HG03565 (cell line): ENCODE measurements at regions not wholly inside any gene's neighbourhood (a gene's known extent, or its start where the extent isn't known, plus 50 kb on each side); places are given as distances from the start of the nearest gene placed in this dataset.
"Not testable (repeated sequence)": the region's sequence is repeated elsewhere in the genome, so short reads cannot be mapped to it uniquely, and the experiment has no call there.

ENCODE experiments used
- ATAC-seq: cut with Tn5 transposase; IDR thresholded peaks from one replicate; pipeline ENCODE4 v1.9.1; 2021; ENCODE audit warnings: mild to moderate bottlenecking, moderate library complexity; ENCODE audit not compliant: unreplicated experiment

DNA sequence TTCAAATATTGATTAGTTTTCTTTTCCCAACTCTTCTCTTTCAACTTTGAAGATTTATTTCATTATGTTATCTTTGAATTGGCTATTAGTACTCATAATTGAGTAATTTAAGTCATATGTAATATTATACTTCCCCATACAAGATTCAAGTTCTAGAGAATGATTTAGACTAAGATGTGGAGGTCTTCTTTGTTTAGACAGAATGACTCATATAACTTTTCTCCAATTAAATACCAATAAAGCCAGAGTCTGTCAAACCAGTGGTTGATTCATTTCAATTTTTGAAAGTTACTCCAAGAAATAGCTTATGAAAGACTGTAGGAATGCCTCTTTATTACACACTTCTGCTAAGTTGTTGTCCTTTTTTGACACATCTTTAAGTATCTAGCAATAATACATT, 115.8 kb upstream of the SLC35F3 start:
- no peak for ATAC-seq

DNA sequence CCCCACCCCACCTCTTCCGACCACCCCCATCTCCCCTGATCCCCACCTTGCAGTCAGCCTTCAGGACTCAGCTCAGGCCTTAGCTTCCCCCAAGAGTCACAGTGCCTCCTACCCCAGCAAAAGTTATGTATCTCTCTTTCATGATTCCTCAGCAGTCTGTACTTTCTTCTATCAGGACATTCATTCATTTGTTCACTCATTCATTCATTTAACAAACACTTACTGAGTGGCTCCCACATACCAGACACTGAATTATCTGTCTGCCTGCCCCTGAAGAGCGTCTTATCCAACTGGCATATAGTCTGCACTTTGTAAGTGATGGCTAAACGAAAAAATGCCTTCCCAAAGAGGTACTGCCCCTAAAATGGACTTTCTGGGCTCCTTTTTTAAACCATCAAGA, 114.4 kb upstream of the SLC35F3 start:
- no peak for ATAC-seq

DNA sequence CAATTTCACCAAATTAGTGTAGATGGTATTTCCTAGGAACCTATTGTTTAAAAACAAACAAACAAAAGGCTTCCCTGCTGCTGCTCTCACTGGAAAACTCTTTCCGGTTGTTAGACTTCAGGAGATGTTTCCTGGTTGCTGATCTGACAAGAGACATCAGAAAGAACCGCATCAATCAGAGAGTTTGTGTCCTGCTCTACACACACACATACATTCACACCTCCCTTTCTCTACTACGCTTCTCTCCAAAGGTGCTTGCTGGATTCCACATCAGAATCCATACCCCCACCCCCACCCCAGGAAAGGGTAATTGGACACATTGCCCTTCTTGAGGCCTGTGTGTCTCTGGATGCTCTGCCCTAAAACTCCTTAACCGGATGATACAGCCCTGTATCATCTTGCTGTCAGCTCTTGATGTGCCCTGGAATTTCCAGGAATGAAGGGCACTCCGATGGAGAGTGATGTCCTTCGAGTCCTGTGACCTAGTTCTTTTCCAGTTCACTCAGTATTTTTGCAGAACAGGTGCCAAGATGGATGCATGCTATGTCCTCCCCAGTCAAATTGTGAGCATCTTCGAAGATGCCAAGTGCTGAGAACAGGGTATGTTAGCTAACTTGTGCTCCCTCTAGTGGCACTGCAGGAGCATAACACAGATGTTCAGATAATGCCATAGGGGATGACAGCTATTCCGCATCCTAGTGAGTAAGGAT, 113.7 kb upstream of the SLC35F3 start:
- ATAC-seq, result peak; percentile 94

DNA sequence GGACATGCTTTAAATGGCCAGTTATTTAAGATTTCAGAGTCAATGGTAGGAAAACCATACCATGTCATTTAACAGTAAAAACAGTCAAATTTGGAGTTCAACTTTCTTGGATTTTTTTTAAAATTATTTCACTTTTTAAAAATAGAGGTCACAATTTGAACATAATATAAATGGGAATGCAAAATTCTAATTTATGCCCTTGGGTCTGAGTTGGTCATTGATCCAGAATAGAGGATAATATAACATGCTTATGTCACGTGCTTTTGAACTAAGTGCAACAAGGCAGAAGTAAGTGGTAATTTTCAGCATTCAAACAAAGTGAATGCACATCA, 113.1 kb upstream of the SLC35F3 start:
- ATAC-seq, result no peak

DNA sequence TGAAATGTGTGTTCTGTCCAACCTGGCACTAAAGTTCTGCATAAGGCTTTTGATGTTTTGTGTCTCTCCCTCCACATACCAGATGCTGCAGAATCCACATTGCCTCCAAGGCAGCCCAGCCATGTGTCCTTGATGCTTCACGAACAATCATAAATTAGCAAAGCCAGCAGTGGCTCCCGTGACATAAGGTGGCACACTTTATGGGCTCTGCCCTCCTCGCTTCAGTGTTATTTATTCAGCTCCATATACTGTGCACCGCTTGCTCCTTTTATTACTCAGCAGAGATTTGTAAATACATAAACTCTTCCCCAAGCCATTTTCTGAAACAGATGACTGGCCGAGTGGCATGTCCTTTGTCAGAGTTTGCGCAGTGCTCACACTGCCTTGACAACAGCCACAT, 112.8 kb upstream of the SLC35F3 start:
- no peak for ATAC-seq

DNA sequence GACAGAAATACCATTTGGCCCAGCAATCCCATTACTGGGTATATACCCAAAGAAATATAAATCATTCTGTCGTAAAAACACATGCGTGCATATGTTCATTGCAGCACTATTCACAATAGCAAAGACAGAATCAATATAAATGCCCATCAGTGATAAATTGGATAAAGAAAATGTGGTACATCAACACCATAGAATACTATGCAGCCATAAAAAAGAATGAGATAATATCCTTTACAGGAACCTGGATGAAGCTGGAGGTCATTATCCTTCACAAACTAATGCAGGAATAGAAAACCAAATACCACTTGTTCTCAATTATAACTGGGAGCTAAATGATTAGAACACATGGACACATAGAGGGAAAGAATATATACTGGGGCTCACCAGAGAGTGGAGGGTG, 109.6 kb upstream of the SLC35F3 start:
- ATAC-seq, result no peak

DNA sequence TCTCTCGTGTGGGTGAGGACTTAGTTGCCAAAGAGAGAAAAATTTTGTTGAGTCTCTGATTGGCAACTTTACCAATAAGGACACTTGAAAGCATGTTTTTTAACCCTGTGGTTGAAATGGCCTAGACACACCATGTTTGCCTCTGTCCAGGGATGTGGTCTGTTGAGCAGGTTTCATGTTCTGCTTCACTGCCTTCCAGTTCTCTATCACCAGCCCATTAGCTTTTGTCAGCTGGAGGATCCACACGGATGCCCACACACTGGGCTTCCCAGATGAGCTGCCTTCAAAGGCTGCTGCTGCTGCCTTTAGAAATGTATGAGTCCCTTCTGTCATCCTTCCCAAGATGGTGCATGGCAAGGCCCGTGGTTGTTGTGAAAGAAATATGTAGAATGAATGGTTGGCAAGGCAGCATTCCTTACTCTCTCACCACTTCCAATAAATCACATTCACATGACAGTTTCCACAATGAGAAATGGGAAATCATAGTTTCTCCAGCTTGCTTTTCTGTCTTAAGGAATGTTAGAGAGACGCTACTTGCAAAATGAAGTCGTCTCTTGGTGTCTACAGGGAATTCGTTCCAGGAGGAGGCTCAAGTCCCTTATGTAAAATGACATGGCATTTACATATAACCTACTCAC, 108.2 kb upstream of the SLC35F3 start:
- no peak for ATAC-seq

DNA sequence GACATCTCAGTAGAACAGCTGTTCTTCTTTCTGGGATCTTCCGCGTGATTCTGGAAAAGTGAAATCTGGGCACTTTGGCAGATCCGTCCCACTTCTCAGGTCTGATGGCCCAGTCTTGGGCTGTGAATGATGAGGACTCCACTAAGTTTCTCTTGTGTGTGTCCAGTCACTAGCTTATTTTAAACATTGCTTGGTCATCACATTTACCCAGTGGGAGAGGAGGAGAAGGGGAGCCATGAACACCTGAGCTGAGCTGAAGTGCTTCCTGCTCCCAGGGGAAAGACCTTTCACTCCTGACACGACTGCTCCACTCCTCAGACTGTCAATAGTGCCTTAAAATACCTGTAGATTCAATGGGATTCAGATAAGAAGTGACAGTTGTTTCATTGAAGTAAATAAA, 101.9 kb upstream of the SLC35F3 start:
- no peak for ATAC-seq

DNA sequence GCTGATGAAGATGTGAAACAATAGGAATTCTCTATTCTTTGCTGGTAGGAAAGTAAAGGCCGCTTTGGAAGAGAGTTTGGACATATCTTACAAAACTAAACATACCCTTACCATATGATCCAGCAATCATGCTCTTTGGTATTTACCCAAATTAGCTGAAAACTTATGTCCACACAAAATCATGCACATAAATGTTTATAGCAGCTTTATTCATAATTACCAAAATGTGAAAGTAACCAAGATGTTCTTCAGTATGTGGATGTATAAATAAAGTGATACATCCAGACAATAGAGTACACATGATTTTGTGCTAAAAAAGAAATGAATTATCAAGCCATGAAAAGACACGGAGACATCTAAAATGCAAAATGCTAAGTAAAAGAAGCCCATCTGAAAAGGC, 98.7 kb upstream of the SLC35F3 start:
- ATAC-seq, result no peak

DNA sequence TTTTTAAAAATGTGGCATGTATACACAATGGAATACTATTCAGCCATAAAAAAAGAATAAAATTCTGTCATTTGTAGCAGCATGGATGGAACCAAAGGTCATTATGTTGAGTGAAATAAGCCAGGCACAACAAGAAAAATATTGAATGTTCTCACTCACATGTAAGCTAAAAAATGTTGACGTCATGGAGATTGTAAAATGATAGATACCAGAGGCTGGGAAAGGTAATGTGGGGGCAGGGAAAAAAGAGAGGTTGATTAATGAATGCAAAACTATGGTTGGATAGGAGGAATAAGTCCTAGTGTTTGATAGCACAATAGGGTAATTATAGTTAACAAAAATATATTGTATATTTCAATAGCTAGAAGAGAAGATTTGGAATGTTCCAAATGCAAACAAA, 89.1 kb upstream of the SLC35F3 start:
- no peak for ATAC-seq

DNA sequence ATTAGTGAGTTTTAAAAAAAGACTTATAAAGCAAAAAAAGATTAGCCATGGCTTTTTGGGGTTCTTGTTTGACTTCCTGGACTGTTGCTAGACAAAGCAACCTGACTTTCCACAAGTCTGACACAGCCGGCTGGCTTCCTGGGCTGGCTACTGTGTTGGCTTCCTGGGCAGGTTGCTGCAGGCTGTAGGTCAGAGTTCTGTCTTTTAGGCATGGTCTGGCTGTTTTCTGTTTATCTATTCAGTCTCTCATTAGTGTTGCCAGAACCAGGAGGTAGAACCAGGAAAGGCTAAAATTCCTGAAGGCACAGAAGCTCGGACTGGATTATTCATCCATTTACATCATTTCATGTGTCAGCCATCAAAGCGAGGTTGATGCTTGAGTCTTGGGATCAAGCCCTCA, 88.6 kb upstream of the SLC35F3 start:
- ATAC-seq, result no peak

DNA sequence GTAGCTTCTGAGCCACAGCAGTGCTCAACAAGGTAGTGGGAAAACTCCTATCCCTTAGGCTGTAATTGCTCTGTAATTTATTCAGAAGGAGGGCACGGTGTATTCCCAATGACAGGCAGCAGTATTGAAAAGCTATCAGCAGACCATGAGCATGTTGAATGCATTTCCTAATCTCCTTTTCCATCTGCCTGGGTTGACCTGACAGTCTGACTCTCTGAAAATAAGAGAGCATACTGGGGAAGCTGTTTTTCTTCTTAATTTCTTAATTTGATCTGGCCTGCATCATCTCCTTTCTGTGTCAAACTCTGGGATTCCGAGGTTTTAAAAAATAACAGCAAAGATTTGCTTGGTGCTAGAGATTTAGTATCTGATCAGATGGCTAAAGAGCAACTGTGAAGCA, 88.1 kb upstream of the SLC35F3 start:
- ATAC-seq, result no peak

DNA sequence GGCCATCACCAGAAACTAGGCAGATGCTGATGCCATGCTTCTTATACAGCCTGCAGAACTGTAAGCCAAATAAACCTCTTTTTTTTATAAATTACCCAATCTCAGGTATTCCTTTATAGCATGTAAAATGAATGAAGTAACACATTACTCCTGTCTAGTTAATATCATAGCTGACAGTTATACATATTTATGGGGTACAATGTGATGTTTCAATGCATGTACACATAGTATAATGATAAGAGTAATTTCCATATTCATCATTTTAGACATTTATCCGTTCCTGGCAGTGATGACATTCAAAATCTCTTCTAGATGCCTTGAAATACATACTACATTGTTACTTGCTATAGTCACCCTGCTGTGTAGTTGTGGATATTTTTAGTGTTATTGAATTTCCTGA, 85.4 kb upstream of the SLC35F3 start:
- ATAC-seq, result no peak

DNA sequence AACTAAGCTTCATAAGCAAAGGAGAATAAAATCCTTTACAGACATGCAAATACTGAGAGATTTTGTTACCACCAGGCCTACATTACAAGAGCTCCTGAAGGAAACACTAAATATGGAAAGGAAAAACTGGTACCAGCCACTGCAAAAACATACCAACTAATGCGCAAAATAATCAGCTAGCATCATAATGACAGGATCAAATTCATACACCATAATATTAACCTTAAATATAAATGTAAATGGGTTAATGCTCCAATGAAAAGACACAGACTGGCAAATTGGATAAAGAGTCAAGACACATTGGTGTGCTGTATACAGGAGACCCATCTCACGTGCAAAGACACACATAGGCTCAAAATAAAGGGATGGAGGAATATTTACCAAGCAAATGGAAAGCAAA, 80.3 kb upstream of the SLC35F3 start:
- ATAC-seq, result not testable (repeated sequence)

DNA sequence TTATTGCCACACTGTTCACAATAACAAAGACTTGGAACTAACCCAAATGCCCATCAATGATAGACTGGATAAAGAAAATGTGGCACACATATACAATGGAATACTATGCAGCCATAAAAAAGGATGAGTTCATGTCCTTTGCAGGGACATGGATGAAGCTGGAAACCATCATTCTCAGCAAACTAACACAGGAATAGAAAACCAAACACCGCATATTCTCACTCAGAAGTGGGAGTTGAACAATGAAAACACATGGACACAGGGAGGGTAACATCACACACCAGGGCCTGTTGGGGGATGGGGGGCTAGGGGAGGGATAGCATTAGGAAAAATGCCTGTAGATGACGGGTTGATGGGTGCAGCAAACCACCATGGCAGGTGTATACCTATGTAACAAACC, 76.5 kb upstream of the SLC35F3 start:
- ATAC-seq, result not testable (repeated sequence)

DNA sequence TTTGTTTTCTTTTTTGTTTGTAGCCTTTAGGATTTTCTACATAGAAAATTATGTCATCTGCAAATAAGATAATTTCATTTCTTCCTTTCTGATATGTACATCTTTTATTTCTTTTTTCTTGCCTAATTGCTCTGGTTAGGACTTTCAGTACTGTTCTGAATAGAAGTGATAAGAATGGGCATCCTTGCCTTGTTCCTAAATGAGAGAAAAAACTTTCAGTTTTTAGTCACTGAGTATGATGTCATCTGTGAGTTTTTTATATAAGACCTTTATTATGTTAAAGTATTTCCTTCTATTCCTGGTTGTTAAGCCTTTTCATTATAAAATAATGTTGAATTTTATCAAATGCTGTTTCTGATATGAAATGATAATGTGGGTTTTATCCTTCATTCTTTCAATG, 76.0 kb upstream of the SLC35F3 start:
- no peak for ATAC-seq

DNA sequence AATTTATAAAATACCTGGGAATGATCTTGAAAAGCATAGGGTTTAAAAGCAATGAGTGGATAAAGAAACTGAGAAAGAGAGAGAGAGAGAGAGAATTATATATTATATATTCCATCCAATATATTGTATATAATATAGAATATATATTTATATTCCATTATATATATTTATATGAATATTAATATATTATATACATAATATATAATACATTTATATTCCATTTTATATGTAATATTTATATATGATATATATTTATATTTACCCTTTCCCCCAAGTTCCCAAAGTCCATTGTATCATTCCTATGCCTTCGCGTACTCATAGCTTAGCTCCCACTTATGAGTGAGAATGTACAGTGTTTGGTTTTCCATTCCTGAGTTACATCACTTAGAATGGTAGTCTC, 69.9 kb upstream of the SLC35F3 start:
- no peak for ATAC-seq

DNA sequence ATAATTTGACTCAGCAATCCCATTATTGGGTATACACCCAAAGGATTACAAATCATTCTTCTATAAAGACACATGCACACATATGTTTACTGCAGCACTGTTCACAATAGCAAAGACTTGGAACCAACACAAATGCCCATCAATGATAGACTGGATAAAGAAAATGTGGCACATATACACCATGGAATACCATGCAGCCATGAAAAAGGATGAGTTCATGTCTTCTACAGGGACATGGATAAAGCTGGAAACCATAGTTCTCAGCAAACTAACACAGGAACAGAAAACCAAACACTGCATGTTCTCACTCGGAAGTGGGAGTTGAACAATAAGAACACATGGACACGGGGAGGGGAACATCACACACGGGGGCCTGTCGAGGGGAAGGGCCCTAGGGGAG, 66.3 kb upstream of the SLC35F3 start:
- not testable (repeated sequence) for ATAC-seq

DNA sequence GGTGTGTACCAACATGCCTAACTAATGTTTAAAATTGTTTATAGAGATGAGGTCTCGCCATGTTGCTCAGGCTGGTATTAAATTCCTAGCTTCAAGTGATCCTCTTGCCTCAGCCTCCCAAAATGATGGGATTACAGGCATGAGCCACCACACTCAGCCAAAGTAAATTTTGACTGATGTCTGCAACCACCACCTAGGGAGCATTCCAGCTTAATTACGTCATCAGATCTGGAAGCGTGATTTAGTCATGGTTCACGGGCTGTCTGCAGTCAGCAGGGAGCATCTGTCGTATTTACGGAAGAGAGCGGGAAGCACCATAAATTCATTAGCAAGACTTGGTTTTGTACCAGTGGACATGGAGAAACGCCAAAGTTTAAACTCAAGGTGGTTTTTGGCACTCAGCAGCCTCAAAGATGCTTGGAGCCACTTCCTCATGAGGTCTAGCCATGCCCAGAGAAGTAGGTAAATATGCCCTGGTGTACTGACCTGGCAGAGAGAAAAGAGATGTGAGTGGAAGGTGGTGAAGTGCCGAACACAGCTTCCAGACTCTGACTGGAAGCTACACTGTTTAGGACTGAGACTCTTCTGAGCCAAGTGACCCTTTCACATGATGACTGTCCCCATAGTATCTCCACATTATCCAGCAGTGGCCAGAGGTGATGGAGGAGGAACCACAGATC, 60.8 kb upstream of the SLC35F3 start:
- ATAC-seq, result no peak

DNA sequence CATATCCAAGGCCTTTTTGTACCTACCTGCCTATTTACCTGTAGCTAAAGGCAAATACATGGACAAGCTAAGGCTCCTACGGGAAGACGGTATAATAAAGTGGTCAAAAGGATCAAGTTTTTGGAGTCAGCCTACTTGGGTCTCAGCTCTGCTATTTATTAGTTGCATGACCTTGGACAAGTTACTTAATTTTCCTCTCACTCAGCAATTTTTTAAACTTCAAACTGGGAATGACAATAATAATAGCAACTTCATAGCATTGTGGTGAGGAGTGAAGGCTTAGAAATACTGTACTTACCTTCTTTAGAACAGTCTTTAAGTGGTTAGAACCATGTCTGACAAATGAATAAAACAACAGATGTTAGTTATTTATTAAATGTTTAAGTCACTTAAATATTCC, 60.2 kb upstream of the SLC35F3 start:
- ATAC-seq, result no peak

DNA sequence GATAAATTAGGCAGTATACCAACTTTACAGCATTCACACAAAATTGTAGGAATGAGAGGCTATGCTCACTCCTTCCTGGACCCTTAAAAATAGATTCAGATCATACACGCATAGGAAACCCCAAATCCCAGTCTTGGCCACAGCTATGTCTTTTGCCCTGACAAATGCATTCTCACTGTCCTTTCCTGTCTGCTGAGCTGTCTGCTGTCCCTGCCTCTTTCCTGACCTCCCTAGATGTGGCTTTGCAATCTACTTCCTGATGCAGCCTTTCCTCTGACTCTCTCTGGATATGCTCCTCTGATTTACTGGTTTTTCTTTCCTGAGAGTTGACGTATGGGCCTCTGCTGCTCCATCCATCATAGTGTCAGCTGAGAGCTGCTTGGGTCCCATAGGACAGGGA, 59.8 kb upstream of the SLC35F3 start:
- ATAC-seq, result no peak
